Prostate gland (tissue), 2 donors: ENCODE measurements at regions not wholly inside any gene's neighbourhood (a gene's known extent, or its start where the extent isn't known, plus 50 kb on each side); places are given as distances from the start of the nearest gene placed in this dataset.

Experiments
- DNase-seq: peaks from one replicate; pipeline ENCODE4 v3.0.0-alpha.2; 2019; ENCODE audit warnings: low spot score
- H3K27ac ChIP-seq, 2 donors: fragments of 200-600 bp; sonication (generic); 2 replicates each; pipeline ENCODE4 v1.5.1; 2017 to 2019
- H3K27me3 ChIP-seq: fragments of 200-600 bp; sonication (generic); replicated peaks from 2 replicates; pipeline ENCODE4 v1.5.1; 2019; ENCODE audit not compliant: insufficient read depth
- H3K36me3 ChIP-seq, 2 donors: fragments of 200-600 bp; sonication (generic); 1 replicate in 1 of 2; 2 replicates in 1 of 2; pipeline versions ENCODE4 v1.5.1 to v1.8.1; 2017 to 2019
- H3K4me1 ChIP-seq: fragments of 200-600 bp; sonication (generic); replicated peaks from 2 replicates; pipeline ENCODE4 v1.5.1; 2019
- H3K4me3 ChIP-seq, 2 donors: fragments of 200-600 bp; sonication (generic); 2 replicates each; pipeline ENCODE4 v1.5.1; 2017 to 2019
- H3K9me3 ChIP-seq: fragments of 200-600 bp; sonication (generic); 2 replicates; pipeline ENCODE4 v1.5.1; 2017
- POLR2A ChIP-seq: fragments of 450-650 bp; IDR thresholded peaks from one replicate; pipeline ENCODE4 v1.6.1; 2016; ENCODE audit warnings: antibody characterized with exemption, mild to moderate bottlenecking
- POLR2AphosphoS5 ChIP-seq: sonication (generic); formaldehyde crosslinking; IDR thresholded peaks from one replicate; pipeline ENCODE4 v1.6.1; 2017; ENCODE audit warnings: antibody characterized with exemption
- WGBS: methylation state at CpG from one replicate; pipeline ENCODE4 v1.1.5; 2018; 5-methylcytosine and 5-hydroxymethylcytosine counted together
- intact Hi-C: fragments of 100-400 bp; cut with DNase I; formaldehyde crosslinking; loops from one replicate; pipeline ENCODE4 v1.14.2; 2022
- TF ChIP-seq, protein P1 (sequence below), 4 experiments: fragments of 200-600 bp in 2 of 4; fragments of 450-650 bp in 2 of 4; sonication (generic) in 2 of 4; IDR thresholded peaks; 1 replicate in 3 of 4; 2 replicates in 1 of 4; pipeline ENCODE4 v1.5.1; 2016 to 2019; ENCODE audit warnings: antibody characterized with exemption in 4 of 4, mild to moderate bottlenecking in 2 of 4, moderate library complexity in 2 of 4

GRCh38 chr2:190119923-190120590 lies 57.5 kb upstream of the MSTN start:
- DNase-seq = no peak
- TF ChIP-seq POLR2A (no peak), POLR2AphosphoS5 (no peak)
- TF ChIP-seq, protein P1, sequence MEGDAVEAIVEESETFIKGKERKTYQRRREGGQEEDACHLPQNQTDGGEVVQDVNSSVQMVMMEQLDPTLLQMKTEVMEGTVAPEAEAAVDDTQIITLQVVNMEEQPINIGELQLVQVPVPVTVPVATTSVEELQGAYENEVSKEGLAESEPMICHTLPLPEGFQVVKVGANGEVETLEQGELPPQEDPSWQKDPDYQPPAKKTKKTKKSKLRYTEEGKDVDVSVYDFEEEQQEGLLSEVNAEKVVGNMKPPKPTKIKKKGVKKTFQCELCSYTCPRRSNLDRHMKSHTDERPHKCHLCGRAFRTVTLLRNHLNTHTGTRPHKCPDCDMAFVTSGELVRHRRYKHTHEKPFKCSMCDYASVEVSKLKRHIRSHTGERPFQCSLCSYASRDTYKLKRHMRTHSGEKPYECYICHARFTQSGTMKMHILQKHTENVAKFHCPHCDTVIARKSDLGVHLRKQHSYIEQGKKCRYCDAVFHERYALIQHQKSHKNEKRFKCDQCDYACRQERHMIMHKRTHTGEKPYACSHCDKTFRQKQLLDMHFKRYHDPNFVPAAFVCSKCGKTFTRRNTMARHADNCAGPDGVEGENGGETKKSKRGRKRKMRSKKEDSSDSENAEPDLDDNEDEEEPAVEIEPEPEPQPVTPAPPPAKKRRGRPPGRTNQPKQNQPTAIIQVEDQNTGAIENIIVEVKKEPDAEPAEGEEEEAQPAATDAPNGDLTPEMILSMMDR (IDR thresholded peaks at IDR 0.05) = no peak
- Histone ChIP-seq H3K27me3 (no peaks in the 10 kb centered on the region), H3K9me3 (no peaks in the 10 kb centered on the region), H3K4me3 (no peak overlapping the region), H3K36me3 (no peaks in the 10 kb centered on the region), H3K27ac (no peak overlapping the region), H3K4me1 (no peaks in the 10 kb centered on the region)
- WGBS = 60% methylated on average over 14 of the region's 14 CpGs
- intact Hi-C loops = loop anchor here (5.0 kb wide), 1 partner anchor 62 kb away; a partner anchor contains a TSS

DNA sequence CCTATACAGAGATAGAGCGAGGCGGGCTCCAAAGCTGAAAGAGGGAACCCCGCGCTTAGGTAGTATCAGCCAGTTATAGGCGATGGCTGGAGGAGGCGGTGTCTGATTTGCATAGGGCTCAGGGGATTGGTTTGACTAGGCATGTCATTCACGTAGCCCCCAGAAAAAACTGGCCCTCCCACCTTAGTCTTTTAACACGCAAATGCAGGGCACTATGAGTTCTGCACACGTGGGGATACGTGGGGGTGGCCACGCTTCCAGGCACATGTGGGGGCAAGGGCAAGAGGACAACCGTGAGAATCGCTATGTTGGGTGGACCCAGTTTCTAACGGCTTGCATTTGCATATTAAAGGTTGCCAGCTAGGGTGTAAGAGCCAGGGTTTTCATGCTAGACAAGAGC lies 56.7 kb upstream of the MSTN start:
- Histone ChIP-seq H3K27me3 (no peaks in the 10 kb centered on the region), H3K4me3 (no peak overlapping the region), H3K27ac (no peak overlapping the region), H3K4me1 (no peaks in the 10 kb centered on the region), H3K9me3 (no peaks in the 10 kb centered on the region), H3K36me3 (no peaks in the 10 kb centered on the region)
- DNase-seq = no peak
- 88% methylated on average over 14 of the region's 14 CpGs for WGBS
- TF ChIP-seq POLR2AphosphoS5 (no peak), POLR2A (no peak)
- TF ChIP-seq, protein P1 (IDR thresholded peaks at IDR 0.05) = no peak
- intact Hi-C loops = no loop called here

DNA sequence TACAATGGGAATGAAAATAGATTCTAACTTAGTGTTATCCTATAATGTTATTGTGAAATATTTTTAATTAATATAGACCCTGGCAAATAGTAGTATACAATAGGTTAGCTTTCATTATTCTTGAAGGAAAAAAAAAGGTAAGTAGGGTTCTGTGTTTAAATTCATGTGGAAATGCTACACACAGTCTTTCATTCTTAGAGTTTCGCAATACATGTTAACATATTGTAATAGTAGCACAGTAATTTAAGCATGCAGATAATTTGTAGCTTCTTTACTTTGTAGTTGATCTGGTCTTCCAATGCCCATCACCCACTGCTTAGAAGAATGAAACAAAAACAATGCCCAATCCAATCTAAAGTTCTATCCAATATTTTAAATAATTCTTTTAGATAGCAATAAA lies 54.8 kb upstream of the MSTN start:
- no peak for DNase-seq
- Histone ChIP-seq H3K4me1 (no peaks in the 10 kb centered on the region), H3K4me3 (no peak overlapping the region), H3K27me3 (no peaks in the 10 kb centered on the region), H3K36me3 (no peaks in the 10 kb centered on the region), H3K9me3 (no peaks in the 10 kb centered on the region), H3K27ac (no peak overlapping the region)
- WGBS = 98% methylated on average over 1 of the region's 1 CpG
- TF ChIP-seq, protein P1 (IDR thresholded peaks at IDR 0.05) = no peak
- TF ChIP-seq POLR2AphosphoS5 (no peak), POLR2A (no peak)
- intact Hi-C loops = no loop called here

DNA sequence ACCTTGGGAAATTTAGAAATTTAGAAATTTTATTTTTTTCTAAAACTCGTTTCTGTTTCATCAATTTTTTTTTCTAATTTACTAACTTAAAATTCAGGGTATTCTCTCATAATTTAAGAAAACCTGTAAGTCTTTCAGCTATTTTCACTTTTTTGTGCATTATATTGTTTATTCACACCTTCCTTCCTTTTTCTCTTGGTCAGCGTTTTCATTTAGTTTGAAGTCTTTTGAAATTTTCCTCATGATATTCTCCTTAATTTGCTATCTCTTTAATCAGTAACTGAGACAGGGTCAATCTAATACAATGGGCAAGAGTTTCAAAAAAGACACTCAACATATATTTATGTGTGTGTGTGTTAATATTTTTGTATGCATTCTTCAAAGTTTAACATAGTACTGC lies 50.5 kb upstream of the MSTN start:
- intact Hi-C loops = no loop called here
- H3K27ac ChIP-seq = no peak overlapping the region
- no peak overlapping the region for H3K4me3 ChIP-seq
- H3K4me1 ChIP-seq = no peaks in the 10 kb centered on the region
- 85% methylated on average over 2 of the region's 2 CpGs for WGBS
- H3K9me3 ChIP-seq = no peaks in the 10 kb centered on the region
- H3K36me3 ChIP-seq = no peaks in the 10 kb centered on the region
- DNase-seq = no peak
- TF ChIP-seq POLR2A = no peak
- no peaks in the 10 kb centered on the region for H3K27me3 ChIP-seq
